ENCODE measurements at regions not wholly inside any gene's neighbourhood (a gene's known extent, or its start where the extent isn't known, plus 50 kb on each side); places are given as distances from the start of the nearest gene placed in this dataset.
A peak's percentile ranks its signal among the peaks of the same experiment; 100 is the strongest.

DNA sequence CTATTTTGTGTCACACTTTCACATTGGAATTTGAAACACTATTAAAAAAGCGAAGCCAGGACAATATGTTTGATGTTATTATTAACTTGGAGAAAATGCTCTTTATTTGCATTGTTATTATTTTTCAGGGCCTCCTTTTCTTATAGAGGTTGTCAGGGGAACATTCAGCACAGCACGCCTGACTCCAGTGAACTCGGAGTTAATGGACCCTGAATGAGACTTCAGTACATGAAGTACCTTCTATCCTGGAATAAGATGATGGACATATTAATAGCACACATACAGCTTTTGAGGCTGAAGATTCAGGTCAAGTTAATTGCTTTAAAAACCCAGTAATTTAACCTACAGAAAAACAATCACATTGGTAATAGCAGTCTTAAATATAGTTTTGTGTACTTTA is 652.9 kb downstream of the SEMA5A start:
- no peak for DNase-seq (ENCODE audit: low read depth in 1 of 2, low spot score in 1 of 2)
- TF ChIP-seq JUND (IDR thresholded peaks at IDR 0.05; ENCODE audit: low read depth), result no peak
- in situ Hi-C loops (cut with HindIII; ENCODE audit: low pct_unique_long_range_greater_than_20kb, low sequenced_read_pairs), result no loop called here

DNA sequence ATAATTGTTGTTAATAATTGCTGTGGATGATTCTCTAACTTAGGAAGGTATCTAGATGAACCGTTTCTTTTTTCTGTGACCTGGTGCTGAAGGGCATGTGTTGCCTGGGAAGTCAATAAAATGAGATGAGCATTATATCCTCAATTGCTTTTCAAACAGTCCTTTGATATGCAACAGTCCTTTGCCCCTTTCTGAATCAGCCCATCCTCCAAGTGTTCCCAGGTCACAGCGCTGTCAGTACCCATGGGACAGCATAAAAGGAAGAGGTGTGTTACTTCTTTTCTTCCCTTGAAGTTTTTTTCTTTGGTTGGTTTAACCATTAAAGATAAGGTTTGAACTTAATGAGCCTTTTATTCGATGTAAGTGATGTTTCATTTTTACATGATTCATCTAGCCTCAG is 651.8 kb downstream of the SEMA5A start:
- in situ Hi-C loops (cut with HindIII; ENCODE audit: low pct_unique_long_range_greater_than_20kb, low sequenced_read_pairs), result no loop called here
- no peak for TF ChIP-seq JUND (IDR thresholded peaks at IDR 0.05; ENCODE audit: low read depth)
- no peak for DNase-seq (ENCODE audit: low read depth in 1 of 2, low spot score in 1 of 2)

DNA sequence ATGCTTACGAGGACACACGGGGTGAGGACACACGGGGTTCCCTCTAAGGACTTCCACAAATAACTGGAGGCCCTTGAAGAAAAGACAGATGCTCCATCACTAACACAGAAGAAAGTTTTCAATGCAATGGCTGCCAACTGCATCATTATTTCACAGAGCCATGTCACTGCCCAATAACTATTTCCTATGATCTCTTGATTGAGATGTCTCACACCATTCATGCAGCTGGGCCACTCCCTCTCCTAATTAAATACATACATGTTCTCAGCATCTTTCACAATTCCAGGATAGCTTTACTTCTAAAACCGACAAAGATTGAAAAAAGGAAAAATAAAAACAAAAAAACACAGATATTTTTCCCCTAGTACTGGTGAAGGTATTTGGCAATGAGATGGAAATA is 650.8 kb downstream of the SEMA5A start:
- in situ Hi-C loops (cut with HindIII; ENCODE audit: low pct_unique_long_range_greater_than_20kb, low sequenced_read_pairs), result no loop called here
- no peak for DNase-seq (ENCODE audit: low read depth in 1 of 2, low spot score in 1 of 2)
- no peak for TF ChIP-seq JUND (IDR thresholded peaks at IDR 0.05; ENCODE audit: low read depth)

DNA sequence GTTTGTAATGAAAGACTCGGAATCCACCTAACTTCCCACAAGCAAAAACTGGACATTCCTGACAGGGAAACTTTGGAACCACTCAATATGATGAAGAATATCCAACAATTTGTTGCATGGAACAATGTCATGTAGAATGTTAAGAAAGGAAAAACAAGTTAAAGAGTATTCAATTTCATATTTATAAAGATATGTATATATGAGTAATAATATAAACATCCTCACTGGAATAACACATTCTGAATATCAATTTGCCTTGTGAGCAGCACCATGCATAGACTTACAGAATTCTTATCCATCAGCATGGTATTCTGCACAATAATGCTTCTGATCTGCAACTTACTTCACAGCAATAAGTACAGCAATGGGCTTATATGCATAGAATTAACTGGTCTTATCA is 650.3 kb downstream of the SEMA5A start:
- no peak for TF ChIP-seq JUND (IDR thresholded peaks at IDR 0.05; ENCODE audit: low read depth)
- no peak for DNase-seq (ENCODE audit: low read depth in 1 of 2, low spot score in 1 of 2)
- in situ Hi-C loops (cut with HindIII; ENCODE audit: low pct_unique_long_range_greater_than_20kb, low sequenced_read_pairs), result no loop called here

DNA sequence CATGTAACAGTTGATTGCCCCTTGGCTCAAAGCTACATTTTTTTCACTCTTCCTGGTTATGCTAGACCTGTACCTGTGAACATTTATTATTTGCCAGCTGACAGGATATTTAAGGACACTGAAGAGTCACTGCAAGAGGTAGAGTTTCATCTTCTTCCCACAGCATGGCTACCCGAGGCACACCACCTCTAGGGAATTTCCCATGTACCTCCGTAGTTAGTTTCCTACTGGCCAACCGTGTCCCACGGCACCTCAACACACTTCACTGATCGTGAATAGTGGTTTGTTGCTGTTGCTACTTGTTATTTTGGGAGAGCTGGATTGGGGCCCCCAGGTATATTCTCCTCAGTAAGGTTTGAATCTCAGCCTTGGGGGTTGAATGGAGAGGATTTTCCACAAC is 648.6 kb downstream of the SEMA5A start:
- in situ Hi-C loops (cut with HindIII; ENCODE audit: low pct_unique_long_range_greater_than_20kb, low sequenced_read_pairs), result no loop called here
- DNase-seq (ENCODE audit: low read depth in 1 of 2, low spot score in 1 of 2), result no peak
- TF ChIP-seq JUND (IDR thresholded peaks at IDR 0.05; ENCODE audit: low read depth), result no peak

DNA sequence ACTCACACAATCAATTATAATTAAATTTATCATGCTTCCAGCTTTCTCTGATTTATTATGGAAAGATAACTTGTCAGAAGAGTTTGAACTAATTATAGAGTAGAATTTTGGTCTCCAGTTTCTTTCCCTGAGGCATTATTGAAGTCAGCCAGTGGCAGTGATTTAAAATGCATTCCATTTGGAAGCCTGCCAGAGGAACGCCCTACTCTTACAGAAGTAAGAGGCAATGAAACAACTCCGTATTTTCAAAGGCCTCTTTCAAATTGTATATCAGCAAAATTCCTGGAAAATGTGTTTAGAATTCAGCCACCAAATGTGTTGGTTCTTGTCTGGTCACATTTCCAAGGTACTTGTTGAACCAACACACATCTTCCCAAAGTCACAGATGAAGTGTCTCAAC is 640.9 kb downstream of the SEMA5A start:
- DNase-seq (ENCODE audit: low read depth in 1 of 2, low spot score in 1 of 2), result no peak
- in situ Hi-C loops (cut with HindIII; ENCODE audit: low pct_unique_long_range_greater_than_20kb, low sequenced_read_pairs), result no loop called here
- TF ChIP-seq JUND (IDR thresholded peaks at IDR 0.05; ENCODE audit: low read depth), result no peak

DNA sequence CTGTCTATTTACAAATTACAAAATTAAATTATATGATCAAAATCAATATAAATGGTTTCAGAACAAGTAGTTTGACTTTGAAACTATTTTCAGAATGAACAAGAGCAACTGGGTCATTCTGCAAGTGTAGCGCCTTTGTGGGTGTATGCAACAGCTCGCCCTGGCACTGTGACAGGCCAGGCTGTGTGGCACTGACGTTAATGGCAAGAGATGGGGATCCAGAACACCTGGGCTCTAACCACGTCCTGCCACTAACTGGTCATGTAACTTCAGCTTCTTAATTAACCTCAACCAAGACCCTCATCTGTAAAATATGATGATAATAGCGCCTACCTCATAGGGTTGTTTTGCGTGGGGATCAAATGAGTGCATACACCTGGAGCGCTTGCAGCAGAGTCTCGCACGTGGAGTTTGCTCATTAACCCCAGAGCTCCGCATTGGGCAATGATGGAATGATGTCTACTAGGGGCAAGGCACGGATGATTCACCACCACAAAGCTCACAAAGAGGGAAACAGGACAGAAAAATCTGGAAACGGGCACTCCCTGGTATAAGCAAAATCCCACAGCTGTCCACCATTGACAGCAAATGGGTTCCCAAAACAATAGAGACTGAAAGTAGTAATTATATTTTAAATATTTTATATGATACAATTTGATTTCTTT is 639.4 kb downstream of the SEMA5A start:
- in situ Hi-C loops (cut with HindIII; ENCODE audit: low pct_unique_long_range_greater_than_20kb, low sequenced_read_pairs), result no loop called here
- TF ChIP-seq JUND (IDR thresholded peaks at IDR 0.05; ENCODE audit: low read depth), result no peak
- DNase-seq (ENCODE audit: low read depth in 1 of 2, low spot score in 1 of 2), result no peak

DNA sequence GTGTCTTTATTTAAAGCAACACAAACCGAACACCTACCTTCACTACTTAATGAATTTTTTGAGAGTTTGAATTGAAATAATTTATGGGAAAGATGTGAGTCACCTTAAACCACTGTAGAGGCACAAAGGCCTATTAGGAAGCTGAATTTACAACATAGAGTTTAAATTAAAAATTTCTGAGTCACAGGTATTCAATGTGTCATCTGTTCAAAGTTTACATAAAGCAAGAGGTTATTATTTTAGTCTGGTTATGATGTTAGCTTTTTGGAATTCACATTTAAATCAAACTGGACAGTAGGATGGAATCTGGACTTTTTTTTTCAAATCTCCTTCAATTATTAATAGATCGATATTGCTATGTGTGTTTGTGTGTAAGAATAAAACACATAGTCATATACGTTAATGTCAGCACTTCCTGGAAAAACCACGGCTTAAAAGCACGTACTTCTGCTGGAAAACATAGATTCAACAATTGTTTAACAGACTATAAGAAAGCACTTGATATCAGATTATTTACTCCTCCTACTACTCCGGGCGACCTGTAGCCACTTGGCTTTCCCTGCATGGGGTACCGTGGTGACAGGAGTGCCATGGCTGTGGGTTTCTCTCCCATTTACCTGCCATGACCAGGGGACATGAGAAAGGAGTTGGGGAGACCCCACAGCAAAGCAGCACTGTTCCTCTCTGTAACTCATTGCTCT is 638.6 kb downstream of the SEMA5A start:
- in situ Hi-C loops (cut with HindIII; ENCODE audit: low pct_unique_long_range_greater_than_20kb, low sequenced_read_pairs), result no loop called here
- no peak for DNase-seq (ENCODE audit: low read depth in 1 of 2, low spot score in 1 of 2)
- TF ChIP-seq JUND (IDR thresholded peaks at IDR 0.05; ENCODE audit: low read depth), result no peak

DNA sequence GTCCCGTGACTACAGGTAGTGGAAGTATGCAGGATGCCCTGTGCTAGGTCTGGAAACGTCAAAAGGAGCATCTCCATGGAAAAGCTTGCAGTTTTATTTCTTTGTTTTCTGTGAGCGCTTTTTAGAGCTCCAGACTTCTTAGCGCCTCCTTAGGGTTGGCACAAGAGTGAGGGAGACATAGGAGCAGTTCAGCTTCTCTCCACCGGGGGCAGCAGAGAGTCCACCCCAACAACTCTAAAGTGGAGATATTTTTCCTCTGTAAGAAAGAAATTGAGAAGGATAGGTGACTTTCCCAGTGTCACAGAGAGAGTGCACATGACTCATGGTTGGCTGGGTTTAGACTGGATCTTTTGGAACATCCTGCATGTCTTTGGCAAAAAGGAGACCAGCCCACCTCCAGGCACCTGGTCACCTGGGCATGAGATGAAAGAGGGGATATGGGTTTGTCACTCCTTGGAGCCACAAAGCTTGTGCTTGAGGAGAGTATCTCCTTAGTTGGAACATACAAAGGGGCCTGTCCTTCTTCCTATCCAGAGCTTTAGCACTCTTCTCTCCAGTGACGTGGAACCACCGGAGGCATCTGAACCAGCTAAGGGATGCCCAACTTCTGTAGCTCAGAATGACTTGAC is 637.7 kb downstream of the SEMA5A start:
- peak; percentile 11 to 55 for DNase-seq (ENCODE audit: low read depth in 1 of 2, low spot score in 1 of 2)
- no peak for TF ChIP-seq JUND (IDR thresholded peaks at IDR 0.05; ENCODE audit: low read depth)
- in situ Hi-C loops (cut with HindIII; ENCODE audit: low pct_unique_long_range_greater_than_20kb, low sequenced_read_pairs), result no loop called here

DNA sequence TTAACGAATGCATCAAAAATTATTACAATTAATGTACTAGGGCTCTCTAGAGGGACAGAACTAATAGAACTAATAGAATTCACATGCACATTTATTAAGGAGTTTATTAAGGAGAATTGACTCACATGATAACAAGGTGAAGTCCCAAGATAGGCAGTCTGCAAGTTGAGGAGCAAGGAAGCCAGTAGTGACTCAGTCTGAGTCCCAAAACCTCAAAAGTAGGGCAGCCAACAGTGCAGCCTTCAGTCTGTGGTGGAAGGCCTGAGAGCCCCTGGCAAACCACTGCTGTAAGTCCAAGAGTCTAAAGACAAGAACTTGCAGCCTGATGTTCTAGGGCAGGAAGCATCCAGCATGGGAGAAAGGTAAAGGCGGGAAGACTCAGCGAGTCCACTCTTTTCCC is 633.8 kb downstream of the SEMA5A start:
- no peak for TF ChIP-seq JUND (IDR thresholded peaks at IDR 0.05; ENCODE audit: low read depth)
- DNase-seq (ENCODE audit: low read depth in 1 of 2, low spot score in 1 of 2), result no peak
- in situ Hi-C loops (cut with HindIII; ENCODE audit: low pct_unique_long_range_greater_than_20kb, low sequenced_read_pairs), result no loop called here

DNA sequence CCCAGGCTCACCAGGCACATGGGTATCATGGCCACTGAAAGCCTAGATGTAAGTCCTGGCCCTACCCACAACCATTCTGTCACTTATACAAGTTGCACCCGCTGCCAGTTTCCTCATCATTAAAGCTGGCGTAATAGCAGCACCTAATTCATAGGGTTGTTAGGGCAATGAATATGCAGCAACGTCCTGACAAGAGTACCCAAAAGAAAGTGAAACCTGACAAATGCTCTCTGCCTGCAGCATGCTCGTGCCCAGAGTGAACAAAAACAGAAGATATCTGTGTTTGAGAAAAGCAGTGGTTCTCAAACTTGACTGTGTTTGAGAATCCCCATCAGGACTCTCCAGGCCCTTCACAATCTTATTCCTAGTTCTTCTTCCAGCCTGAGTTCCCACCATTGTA is 632.4 kb downstream of the SEMA5A start:
- no peak for TF ChIP-seq JUND (IDR thresholded peaks at IDR 0.05; ENCODE audit: low read depth)
- in situ Hi-C loops (cut with HindIII; ENCODE audit: low pct_unique_long_range_greater_than_20kb, low sequenced_read_pairs), result no loop called here

DNA sequence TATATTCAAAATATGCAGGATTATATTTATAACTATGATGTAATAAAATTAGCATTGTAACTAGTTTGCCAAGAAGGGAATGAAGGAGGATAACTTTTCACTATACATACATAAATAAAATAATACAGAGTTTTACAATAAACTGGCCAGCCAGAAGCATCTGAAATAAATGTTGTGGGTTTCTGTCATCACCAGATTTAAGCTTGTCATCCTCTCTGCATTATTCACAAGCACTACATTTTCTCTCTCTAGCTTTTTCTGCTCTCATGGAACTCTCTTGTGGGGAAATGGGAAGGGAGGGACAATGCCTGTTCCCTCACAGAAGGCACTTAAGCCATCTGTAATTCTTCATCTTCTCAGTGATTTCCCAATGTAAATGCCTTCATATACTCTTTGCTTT is 626.8 kb downstream of the SEMA5A start:
- in situ Hi-C loops (cut with HindIII; ENCODE audit: low pct_unique_long_range_greater_than_20kb, low sequenced_read_pairs), result no loop called here
- no peak for TF ChIP-seq JUND (IDR thresholded peaks at IDR 0.05; ENCODE audit: low read depth)
- DNase-seq (ENCODE audit: low read depth in 1 of 2, low spot score in 1 of 2), result no peak

More for the DNA sequence above, 632.4 kb downstream of the SEMA5A start:
- no peak for DNase-seq (ENCODE audit: low read depth in 1 of 2, low spot score in 1 of 2)

DNA sequence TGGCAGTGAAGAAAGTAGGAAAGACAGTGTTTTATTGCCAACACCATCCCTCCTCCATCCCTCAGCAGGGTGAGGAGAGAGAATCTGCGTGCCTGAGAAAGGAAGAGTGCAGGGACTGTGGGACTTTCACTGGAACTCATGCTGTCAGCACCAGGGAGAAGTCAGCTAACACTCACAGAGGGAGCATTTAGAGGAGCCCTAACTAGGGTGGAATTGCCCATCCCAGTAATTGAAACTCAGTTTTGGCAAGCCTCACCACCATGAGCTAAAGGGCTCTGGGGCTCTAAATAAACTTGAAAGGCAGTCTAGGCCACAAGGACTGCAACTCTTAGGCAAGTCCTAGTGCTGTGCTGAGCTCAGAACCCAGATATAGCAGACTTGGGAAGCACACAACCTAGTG is 622.3 kb downstream of the SEMA5A start:
- in situ Hi-C loops (cut with HindIII; ENCODE audit: low pct_unique_long_range_greater_than_20kb, low sequenced_read_pairs), result no loop called here
- DNase-seq (ENCODE audit: low read depth in 1 of 2, low spot score in 1 of 2), result no peak
- no peak for TF ChIP-seq JUND (IDR thresholded peaks at IDR 0.05; ENCODE audit: low read depth)
